SK-N-DZ (cell line): ENCODE measurements at regions not wholly inside any gene's neighbourhood (a gene's known extent, or its start where the extent isn't known, plus 50 kb on each side); places are given as distances from the start of the nearest gene placed in this dataset.
"Not testable (repeated sequence)": the region's sequence is repeated elsewhere in the genome, so short reads cannot be mapped to it uniquely, and the experiment has no call there.

Source experiments
- DNase-seq: peaks from one replicate; pipeline ENCODE4 v3.0.0-alpha.2; 2015; ENCODE audit warnings: low spot score

DNA sequence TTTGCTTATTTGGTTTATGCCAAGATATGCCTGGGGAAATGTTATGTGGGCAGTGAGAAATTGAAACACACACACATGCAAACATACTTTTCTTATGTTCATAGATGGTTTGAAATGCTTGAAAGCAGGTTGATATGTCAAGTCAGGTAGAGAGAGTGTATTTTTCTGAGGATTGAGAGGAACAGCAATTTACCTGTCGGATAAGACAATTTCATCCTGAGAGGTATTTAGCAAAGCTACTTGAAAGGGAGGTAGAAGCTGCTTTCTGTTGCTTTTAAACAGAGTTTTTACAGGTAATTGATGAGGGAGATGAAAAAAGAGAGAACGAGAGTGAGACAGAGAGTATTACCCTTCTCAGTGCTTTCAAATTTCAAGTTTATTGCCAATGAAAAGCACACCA lies 854.3 kb downstream of the CDH8 start:
- no peak for DNase-seq

DNA sequence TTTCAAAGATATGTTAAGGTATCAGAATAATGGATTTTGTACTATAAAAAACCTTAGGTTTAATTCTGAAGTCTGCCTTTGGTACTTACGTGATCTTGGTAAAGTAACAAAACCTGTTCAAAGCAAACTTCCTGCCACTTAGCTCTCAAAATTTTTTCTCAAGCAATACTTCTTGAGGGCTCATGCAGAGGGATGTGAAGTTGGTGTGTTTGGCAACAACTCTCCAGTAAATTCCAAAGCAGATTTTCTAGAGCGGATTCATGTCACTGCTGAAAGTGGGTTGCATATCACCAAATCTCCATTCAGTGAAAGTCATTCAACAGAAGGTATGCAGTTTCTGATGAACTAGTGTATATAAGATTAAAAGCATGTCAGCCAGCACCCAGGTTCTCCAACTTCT lies 856.7 kb downstream of the CDH8 start:
- no peak for DNase-seq

DNA sequence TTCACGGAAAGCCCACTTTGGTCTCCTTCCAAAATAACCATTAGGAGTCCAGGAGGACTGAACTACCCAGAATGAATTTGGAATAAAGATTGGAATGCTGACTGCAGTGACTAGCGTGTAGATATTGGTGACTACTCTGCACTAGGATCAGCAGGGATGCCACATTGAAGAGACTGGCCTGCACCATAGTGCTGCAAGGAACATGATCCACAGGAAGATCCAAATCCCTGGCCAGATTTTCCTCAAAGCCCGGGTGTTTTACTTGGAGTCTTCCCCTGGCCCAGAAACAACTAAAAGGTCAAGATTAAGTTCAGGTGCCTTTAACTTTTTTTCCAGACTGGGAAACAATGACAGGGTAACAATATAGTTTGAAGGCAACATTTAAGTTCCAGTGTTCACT lies 870.4 kb downstream of the CDH8 start:
- no peak for DNase-seq

- no peak for DNase-seq
Measured at GRCh38 chr16:61150351-61150750, 885.9 kb downstream of the CDH8 start.

DNA sequence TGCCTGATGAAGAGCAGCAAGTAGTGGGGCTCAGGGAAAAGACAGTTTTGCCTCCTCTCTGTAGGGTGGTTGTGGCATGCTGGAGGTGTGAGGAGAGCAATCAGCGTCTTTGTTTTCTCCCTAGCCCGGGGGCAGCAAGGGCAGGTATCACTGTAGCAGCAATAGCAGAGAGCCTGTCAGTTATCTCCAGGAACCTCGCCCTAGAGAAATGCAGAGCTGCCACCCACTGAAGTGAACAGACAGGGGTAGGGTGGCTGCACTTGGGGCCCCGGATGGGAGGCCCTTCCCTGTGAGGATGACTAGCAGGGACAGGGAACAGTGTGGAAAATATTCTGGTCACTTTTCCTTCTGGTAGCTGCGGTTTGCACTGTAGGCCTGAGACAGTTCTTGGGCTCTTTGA lies 886.5 kb downstream of the CDH8 start:
- DNase-seq, result no peak

GRCh38 chr16:61148930-61149329 lies 887.3 kb downstream of the CDH8 start:
- DNase-seq, result no peak

- DNase-seq, result no peak
Measured at GRCh38 chr16:61146429-61146828, 889.8 kb downstream of the CDH8 start.

GRCh38 chr16:61131447-61131846 lies 904.8 kb downstream of the CDH8 start:
- no peak for DNase-seq

GRCh38 chr16:61128545-61129323 lies 907.5 kb downstream of the CDH8 start:
- DNase-seq, result no peak

DNA sequence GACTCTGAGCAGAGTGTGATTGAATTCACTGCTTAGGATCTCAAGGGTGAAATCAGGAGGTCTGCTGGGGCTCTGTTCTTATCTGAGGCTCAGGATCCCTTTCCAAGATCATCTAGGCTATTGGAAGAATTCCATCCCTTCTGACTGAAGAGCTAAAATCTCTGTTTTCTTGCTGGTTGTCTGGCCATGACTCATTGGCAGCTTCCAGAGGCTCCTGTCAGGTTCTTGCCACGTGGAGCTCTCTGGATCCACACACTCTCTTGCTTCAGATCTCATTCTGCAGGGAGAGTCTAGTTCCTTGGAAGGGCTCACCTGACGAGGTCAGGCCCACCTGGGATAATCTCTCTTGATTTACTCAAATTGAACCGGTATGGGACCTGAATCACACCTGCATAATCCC lies 930.7 kb downstream of the CDH8 start:
- DNase-seq, result no peak

GRCh38 chr16:61098505-61098904 lies 937.7 kb downstream of the CDH8 start:
- no peak for DNase-seq

DNA sequence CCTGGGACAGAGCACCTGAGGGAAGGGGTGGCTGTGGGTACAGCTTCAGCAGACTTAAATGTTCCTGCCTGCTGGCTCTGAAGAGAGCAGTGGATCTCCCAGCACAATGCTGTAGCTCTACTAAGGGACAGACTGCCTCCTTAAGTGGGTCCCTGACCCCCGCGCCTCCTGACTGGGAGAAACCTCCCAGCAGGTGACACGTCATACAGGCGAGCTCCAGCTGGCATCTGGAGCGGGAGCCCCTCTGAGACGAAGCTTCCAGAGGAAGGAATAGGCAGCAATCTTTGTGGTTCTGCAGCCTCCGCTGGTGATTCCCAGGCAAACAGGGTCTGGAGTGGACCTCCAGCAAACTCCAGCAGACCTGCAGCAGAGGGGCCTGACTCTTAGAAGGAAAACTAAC lies 944.9 kb downstream of the CDH8 start:
- not testable (repeated sequence) for DNase-seq

DNA sequence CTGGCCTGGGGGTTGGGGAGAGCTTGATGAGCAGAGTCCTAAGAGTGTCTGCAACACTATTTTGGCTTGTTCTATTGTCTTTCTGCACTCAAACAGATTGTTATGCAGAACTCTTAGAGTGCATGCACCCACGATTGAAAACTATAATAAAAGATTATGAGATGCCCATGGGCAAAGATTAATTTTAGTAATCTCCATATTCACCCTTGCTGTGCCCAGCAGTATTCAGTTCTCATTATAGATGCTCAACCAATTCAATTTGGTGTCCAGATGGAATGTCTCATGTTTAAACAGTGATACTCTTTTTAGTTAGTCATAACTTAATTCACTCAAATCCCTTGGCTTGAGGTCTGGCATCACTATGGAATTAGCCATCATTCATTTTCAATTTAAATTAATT lies 952.5 kb downstream of the CDH8 start:
- no peak for DNase-seq

DNA sequence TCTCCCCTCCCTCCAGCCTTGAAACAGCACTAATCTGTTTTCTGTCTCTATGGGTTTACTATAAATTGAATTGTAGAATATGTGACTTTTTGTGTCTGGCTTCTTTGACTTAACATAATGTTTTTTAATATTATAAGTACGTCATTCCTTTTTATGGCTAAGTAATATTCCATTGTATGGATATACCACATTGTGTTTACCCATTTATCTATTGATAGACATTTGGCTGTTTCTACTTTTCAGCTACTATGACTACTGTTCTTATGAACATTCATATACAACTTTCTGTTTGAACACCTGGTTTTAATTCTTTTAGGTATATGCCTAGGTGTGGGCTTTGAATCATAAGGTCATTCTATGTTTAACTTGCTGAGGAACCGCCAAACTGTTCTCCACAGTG lies 961.9 kb downstream of the CDH8 start:
- no peak for DNase-seq

DNA sequence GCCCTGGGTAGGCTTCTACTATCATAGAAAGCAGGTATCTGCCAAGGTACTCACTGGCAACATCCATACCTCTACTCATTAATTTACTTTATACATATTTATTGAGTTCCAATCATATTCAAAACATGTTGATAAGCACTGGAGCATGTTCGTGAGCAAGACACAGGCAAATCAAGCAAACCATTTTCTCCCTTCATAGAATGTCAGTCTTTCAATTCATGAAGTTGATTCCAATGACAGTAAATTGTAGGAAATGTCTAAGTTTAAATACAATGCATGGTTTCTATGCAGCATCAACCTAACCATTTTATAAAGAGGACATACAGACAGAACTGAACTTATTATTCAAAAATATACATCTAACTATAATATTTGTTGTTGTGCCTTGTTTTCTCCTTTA lies 978.6 kb downstream of the CDH8 start:
- no peak for DNase-seq

DNA sequence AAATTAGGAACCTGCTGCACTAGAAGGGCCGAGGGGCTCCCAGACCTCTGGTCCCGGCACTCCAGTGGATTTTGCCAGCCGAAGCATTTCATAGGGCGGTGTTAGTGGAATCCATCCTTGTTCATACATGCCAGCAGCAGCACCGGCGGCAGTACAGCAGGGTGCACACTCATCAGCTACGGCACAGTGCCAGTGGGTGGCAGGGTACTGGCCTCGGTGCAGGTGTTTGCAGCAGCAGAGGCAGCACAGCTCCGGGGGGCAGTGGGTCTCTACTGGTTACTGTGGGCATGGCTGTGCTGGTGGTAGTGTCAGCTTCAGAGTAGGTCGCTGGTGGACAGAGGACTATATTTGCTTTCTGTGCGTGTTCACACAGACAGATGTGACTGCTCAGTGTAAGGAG lies 985.7 kb downstream of the CDH8 start:
- no peak for DNase-seq

- no peak for DNase-seq
Measured at GRCh38 chr16:61045931-61046330, 990.3 kb downstream of the CDH8 start.

DNA sequence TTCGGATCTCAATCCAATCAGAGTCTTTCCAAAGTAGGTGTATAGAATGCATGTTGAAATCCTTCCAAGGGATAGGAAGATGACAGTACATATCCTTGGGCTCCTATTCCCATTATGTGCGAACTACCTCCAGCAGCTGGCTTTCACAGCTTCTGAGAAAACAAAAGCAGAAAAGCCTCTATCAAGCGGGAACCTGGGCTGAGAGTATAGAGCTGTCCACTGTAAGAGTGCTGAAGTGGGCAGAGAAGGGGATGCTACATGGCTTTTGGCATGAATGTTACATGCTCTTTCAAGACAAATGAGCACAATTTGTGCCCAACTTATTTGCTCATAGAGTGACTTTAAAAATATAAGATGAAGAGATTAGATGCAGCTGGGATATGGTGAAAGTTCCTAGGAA lies 993.5 kb downstream of the CDH8 start:
- DNase-seq, result no peak

DNA sequence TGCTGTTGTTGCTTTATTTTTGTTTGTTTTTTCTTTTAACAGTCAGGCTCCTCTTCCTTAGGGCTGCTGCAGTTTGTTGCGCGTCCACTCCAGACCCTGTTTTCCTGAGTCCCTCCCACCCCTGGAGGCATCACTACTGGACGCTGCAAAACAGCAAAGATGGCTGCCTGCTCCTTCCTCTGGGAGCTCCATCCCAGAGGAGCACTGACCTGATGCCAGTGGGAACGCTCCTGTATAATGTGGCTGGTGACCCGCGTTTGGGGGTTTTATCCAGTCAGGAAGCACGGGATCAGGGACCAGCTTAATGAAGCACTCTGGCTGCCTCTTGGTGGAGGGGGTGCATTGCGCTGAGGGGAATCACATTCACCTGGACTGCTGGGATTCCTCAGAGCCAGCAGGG lies 1005.6 kb downstream of the CDH8 start:
- no peak for DNase-seq

- DNase-seq, result no peak
Measured at GRCh38 chr16:61024180-61024900, 1011.9 kb downstream of the CDH8 start.

- DNase-seq, result no peak
Measured at GRCh38 chr16:61014869-61015268, 1021.4 kb downstream of the CDH8 start.

DNA sequence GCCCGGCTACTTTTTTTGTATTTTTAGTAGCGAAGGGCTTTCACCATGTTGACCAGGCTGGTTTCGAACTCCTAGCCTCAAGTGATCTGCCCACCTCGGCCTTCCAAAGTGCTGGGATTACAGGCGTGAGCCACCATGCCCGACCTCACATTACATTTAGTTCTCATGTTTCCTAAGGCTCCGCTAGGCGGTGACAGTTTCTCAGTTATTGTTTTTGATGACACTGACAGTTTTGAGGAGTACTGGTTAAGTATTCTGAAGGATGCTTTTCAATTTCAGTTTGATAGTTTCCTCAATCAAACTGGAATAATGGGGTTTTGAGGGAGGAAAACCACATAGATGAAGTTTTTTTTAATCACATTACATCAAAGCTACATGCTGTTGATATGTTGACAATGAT lies 1028.5 kb downstream of the CDH8 start:
- no peak for DNase-seq

DNA sequence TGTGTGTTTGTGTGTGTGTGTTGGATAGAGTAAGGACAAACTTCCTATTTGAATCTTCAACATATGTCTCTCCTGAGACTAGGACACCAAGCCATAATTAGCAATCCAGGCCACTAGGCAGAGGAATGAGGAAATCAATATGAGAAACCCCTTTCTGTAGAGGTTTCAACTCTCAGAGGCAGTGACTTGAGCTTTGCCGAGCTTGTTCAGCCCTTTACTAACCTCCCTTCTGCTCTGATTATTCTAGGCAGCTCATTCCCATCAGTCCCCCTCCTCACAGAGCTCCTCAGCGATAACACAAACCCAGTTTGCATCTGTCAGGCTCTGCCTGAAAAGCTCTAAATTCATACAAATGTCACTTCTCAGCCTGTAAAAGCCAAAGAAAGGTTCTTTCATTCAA lies 1030.3 kb downstream of the CDH8 start:
- DNase-seq, result peak; percentile 4
